HepG2 (cell line): ENCODE measurements at regions not wholly inside any gene's neighbourhood (a gene's known extent, or its start where the extent isn't known, plus 50 kb on each side); places are given as distances from the start of the nearest gene placed in this dataset.
A peak's percentile ranks its signal among the peaks of the same experiment; 100 is the strongest.

Experiments
- ATAC-seq: fragments of 200-7000 bp; cut with Tn5 transposase; 3 replicates; pipeline ENCODE4 v1.9.1; 2020; ENCODE audit warnings: mild to moderate bottlenecking, moderate library complexity
- BruUV-seq: library from RNA; stranded (reverse); fragments of 400-500 nt; replicated peaks from 2 replicates; lab custom pipeline; 2021; lab: Mats Ljungman, UMichigan
- CTCF ChIA-PET: fragments of 300-600 bp; formaldehyde crosslinking; extraction: SDS; loops from one replicate; lab custom pipeline; 2021; ENCODE audit warnings: low total read pairs, inconsistent platforms, low intra/inter-chr PET ratio; lab: Yijun Ruan, JAX
- POLR2A ChIA-PET: fragments of 350-600 bp; sonication (Branson Sonifier 250); formaldehyde crosslinking; loops from one replicate; lab custom pipeline; 2020; ENCODE audit warnings: antibody characterized with exemption, inconsistent platforms; lab: Yijun Ruan, JAX
- DNase-seq: peaks from one replicate; pipeline ENCODE4 v3.0.0-alpha.2; 2015; ENCODE audit warnings: low spot score
- FAIRE-seq: peaks from 3 replicates; lab custom pipeline; 2011; peaks lifted over from hg19 to GRCh38; lab: Jason Lieb, UNC
- H2AFZ ChIP-seq: one replicate; pipeline ENCODE4 v1.6.1; 2011; ENCODE audit warnings: low read length, inconsistent platforms
- H3K27ac ChIP-seq: fragments of 300-600 bp; 3 replicates; pipeline ENCODE4 v1.8.0; 2011; ENCODE audit warnings: mixed run types, mild to moderate bottlenecking, mixed read lengths, low read length, inconsistent platforms; ENCODE audit not compliant: insufficient read depth; ENCODE audit errors: extremely low read length
- H3K27me3 ChIP-seq, 2 experiments: fragments of 200-600 bp in 1 of 2; 2 replicates in 1 of 2; 3 replicates in 1 of 2; pipeline versions ENCODE4 v1.6.0 to v1.8.0; 2011; ENCODE audit warnings: low read length in 2 of 2, mild to moderate bottlenecking in 2 of 2, moderate library complexity in 2 of 2, inconsistent platforms in 1 of 2; ENCODE audit not compliant: insufficient read depth in 2 of 2, control insufficient read depth in 1 of 2
- H3K36me3 ChIP-seq, 2 experiments: fragments of 200-600 bp in 1 of 2; replicated peaks in 1 of 2; 2 replicates in 1 of 2; 3 replicates in 1 of 2; pipeline versions ENCODE4 v1.5.1 to v1.8.0; 2011; ENCODE audit warnings: low read length in 2 of 2, inconsistent platforms in 1 of 2; ENCODE audit not compliant: insufficient read depth in 2 of 2, control insufficient read depth in 1 of 2
- H3K4me1 ChIP-seq: 2 replicates; pipeline ENCODE4 v1.5.1; 2012; ENCODE audit warnings: low read length, inconsistent platforms; ENCODE audit not compliant: insufficient read depth
- H3K4me2 ChIP-seq: 2 replicates; pipeline ENCODE4 v1.6.0; 2011; ENCODE audit warnings: low read depth, low read length, inconsistent platforms
- H3K4me3 ChIP-seq, 3 experiments: fragments of 200-600 bp in 1 of 3; sonication (generic), shearing (Covaris generic) in 1 of 3; replicated peaks in 1 of 3; 2 replicates each; pipeline ENCODE4 v1.5.1; 2011 to 2016; ENCODE audit warnings: low read length in 3 of 3, inconsistent platforms in 2 of 3, low read depth in 2 of 3, mild to moderate bottlenecking in 2 of 3, control low read depth in 1 of 3, mixed read lengths in 1 of 3; ENCODE audit not compliant: insufficient read depth in 1 of 3
- H3K79me2 ChIP-seq: one replicate; pipeline ENCODE4 v1.6.1; 2011; ENCODE audit warnings: low read length, inconsistent platforms; ENCODE audit not compliant: insufficient read depth
- H3K9ac ChIP-seq: 2 replicates; pipeline ENCODE4 v1.6.0; 2011; ENCODE audit warnings: mild to moderate bottlenecking, low read depth, low read length, inconsistent platforms; ENCODE audit not compliant: insufficient read depth
- H3K9me3 ChIP-seq: 2 replicates; pipeline ENCODE4 v1.5.1; 2012; ENCODE audit warnings: mild to moderate bottlenecking, low read length
- H4K20me1 ChIP-seq: 2 replicates; pipeline ENCODE4 v1.6.0; 2011; ENCODE audit warnings: inconsistent platforms, mild to moderate bottlenecking, low read length, moderate library complexity; ENCODE audit not compliant: insufficient read depth
- MIER3 ChIP-seq: IDR thresholded peaks from 2 replicates; pipeline ENCODE4 v1.6.1; 2016; ENCODE audit warnings: missing compliant biosample characterization, borderline replicate concordance
- NCOA2 ChIP-seq: sonication (generic); formaldehyde crosslinking; IDR thresholded peaks from 2 replicates; pipeline ENCODE4 v1.8.0; 2022; ENCODE audit warnings: inconsistent platforms
- RNF219 ChIP-seq: sonication (generic); formaldehyde crosslinking; IDR thresholded peaks from 2 replicates; pipeline ENCODE4 v1.5.0; 2020; ENCODE audit warnings: mild to moderate bottlenecking, missing genetic modification reagents
- SOX13 ChIP-seq, 3 experiments: fragments of 450-650 bp in 1 of 3; sonication (generic) in 1 of 3; formaldehyde crosslinking in 1 of 3; IDR thresholded peaks in 2 of 3; conservative IDR thresholded peaks in 1 of 3; 2 replicates each; pipeline versions ENCODE4 v1.5.0 to v1.6.1; 2016 to 2020; ENCODE audit warnings: antibody characterized with exemption in 1 of 3, mild to moderate bottlenecking in 1 of 3, missing compliant biosample characterization in 1 of 3, missing genetic modification reagents in 1 of 3, moderate library complexity in 1 of 3
- SP140L ChIP-seq: sonication (generic); formaldehyde crosslinking; IDR thresholded peaks from 2 replicates; pipeline ENCODE4 v1.4.0; 2020; ENCODE audit warnings: missing genetic modification reagents, borderline replicate concordance
- USF2 ChIP-seq, 2 experiments: sonication (generic) in 1 of 2; formaldehyde crosslinking in 1 of 2; IDR thresholded peaks; 2 replicates each; pipeline versions ENCODE4 v1.5.1 to v1.6.1; 2011 to 2020; ENCODE audit warnings: borderline replicate concordance in 1 of 2, low read depth in 1 of 2, low read length in 1 of 2, mild to moderate bottlenecking in 1 of 2, missing genetic modification reagents in 1 of 2, moderate library complexity in 1 of 2
- ZBTB21 ChIP-seq: sonication (generic); formaldehyde crosslinking; IDR thresholded peaks from 2 replicates; pipeline ENCODE4 v1.4.0; 2020; ENCODE audit warnings: missing genetic modification reagents
- ZBTB43 ChIP-seq: sonication (generic); formaldehyde crosslinking; conservative IDR thresholded peaks from 2 replicates; pipeline ENCODE4 v1.4.0; 2020; ENCODE audit warnings: missing genetic modification reagents
- in situ Hi-C: cut with HindIII; loops from 2 replicates; pipeline ENCODE4 v1.10.0; 2017; ENCODE audit warnings: low pct_unique_long_range_greater_than_20kb; ENCODE audit not compliant: extremely low pct_ligation_motif_present
- intact Hi-C: fragments of 100-400 bp; cut with micrococcal nuclease; formaldehyde crosslinking; loops from one replicate; pipeline ENCODE4 v1.10.0; 2022; ENCODE audit not compliant: unreplicated experiment
- TF ChIP-seq, protein P1 (sequence below): sonication (generic); formaldehyde crosslinking; IDR thresholded peaks from 2 replicates; pipeline ENCODE4 v1.4.0; 2020; ENCODE audit warnings: low read depth, missing genetic modification reagents
- TF ChIP-seq, protein P2 (sequence below): sonication (generic); formaldehyde crosslinking; IDR thresholded peaks from 2 replicates; pipeline ENCODE4 v1.5.0; 2020; ENCODE audit warnings: mild to moderate bottlenecking, missing genetic modification reagents, moderate library complexity

DNA sequence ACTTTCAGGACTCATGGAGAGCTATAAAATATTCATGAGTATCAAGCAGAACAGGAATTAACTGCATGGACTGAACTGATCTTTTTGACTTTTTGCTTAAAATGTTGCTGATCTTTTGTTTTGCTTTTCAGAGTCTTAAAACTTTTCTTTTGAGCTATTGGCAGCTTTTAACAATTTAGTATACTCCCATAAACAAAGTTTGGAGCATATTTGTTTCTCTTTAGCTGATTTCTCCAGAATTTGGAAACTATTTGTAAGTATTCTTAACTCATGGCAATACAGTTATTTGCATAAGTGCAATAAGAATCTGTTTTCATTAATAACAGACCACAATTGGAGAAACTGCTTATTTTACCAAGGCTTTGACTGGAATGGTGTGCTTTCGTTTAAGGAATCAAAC is 73.4 kb upstream of the C1GALT1 start (continued):
- TF ChIP-seq USF2 (IDR thresholded peaks at IDR 0.05; ENCODE audit: low read depth, low read length) = no peak
- no peak for TF ChIP-seq USF2 (CRISPR knock-in tag; IDR thresholded peaks at IDR 0.05; ENCODE audit: borderline replicate concordance)
- no peak for TF ChIP-seq SP140L (CRISPR knock-in tag)
- no peak for TF ChIP-seq ZBTB21
- no peak for TF ChIP-seq SOX13 (IDR thresholded peaks at IDR 0.05)
- no peak for TF ChIP-seq SOX13 (CRISPR knock-in tag; conservative IDR thresholded peaks at IDR 0.05 in 1 of 2, IDR thresholded peaks at IDR 0.05 in 1 of 2)
- no peak for TF ChIP-seq RNF219

GRCh38 chr7:7109934-7110333 is 72.4 kb upstream of the C1GALT1 start:
- Histone ChIP-seq H3K4me1 (peaks cover 64% of the 10 kb centered on the region), H3K27me3 (no peaks in the 10 kb centered on the region), H3K79me2 (no peaks in the 10 kb centered on the region), H3K4me2 (no peak overlapping the region; the same call in 1 of the 2 replicates), H3K4me3 (no peak overlapping the region), H3K9me3 (peaks cover 8% of the 10 kb centered on the region), H3K9ac (no peak overlapping the region; the same call in 1 of the 2 replicates), H3K36me3 (no peaks in the 10 kb centered on the region), H2AFZ (no peak overlapping the region), H3K27ac (no peak overlapping the region), H4K20me1 (no peaks in the 10 kb centered on the region)
- no peak for FAIRE-seq
- no peak for ATAC-seq
- intact Hi-C loops (loop anchor here (5.0 to 10.0 kb wide), 2 partner anchors 37 to 425 kb away; partner anchors contain the start of gene COL28A1), in situ Hi-C loops (loop anchor here (10.0 kb wide), 1 partner anchor 115 kb away; no protein-coding TSS in a partner anchor)
- no TSS peak for BruUV-seq
- POLR2A ChIA-PET = interaction anchor here (1.1 kb wide), 1 partner anchor 72 kb away, joined by 4 read pairs; no protein-coding TSS in a partner anchor
- CTCF ChIA-PET = no interaction called here
- DNase-seq = no peak
- TF ChIP-seq ZBTB43 (no peak), MIER3 (CRISPR knock-in tag) (no peak), NCOA2 (CRISPR knock-in tag) (peak; percentile 37; the same call in 1 of the 2 replicates)
- TF ChIP-seq, protein P1, sequence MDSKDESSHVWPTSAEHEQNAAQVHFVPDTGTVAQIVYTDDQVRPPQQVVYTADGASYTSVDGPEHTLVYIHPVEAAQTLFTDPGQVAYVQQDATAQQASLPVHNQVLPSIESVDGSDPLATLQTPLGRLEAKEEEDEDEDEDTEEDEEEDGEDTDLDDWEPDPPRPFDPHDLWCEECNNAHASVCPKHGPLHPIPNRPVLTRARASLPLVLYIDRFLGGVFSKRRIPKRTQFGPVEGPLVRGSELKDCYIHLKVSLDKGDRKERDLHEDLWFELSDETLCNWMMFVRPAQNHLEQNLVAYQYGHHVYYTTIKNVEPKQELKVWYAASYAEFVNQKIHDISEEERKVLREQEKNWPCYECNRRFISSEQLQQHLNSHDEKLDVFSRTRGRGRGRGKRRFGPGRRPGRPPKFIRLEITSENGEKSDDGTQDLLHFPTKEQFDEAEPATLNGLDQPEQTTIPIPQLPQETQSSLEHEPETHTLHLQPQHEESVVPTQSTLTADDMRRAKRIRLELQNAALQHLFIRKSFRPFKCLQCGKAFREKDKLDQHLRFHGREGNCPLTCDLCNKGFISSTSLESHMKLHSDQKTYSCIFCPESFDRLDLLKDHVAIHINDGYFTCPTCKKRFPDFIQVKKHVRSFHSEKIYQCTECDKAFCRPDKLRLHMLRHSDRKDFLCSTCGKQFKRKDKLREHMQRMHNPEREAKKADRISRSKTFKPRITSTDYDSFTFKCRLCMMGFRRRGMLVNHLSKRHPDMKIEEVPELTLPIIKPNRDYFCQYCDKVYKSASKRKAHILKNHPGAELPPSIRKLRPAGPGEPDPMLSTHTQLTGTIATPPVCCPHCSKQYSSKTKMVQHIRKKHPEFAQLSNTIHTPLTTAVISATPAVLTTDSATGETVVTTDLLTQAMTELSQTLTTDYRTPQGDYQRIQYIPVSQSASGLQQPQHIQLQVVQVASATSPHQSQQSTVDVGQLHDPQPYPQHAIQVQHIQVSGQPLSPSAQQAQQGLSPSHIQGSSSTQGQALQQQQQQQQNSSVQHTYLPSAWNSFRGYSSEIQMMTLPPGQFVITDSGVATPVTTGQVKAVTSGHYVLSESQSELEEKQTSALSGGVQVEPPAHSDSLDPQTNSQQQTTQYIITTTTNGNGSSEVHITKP = peak; percentile 40; the same call in 1 of the 2 replicates
- TF ChIP-seq, protein P2, sequence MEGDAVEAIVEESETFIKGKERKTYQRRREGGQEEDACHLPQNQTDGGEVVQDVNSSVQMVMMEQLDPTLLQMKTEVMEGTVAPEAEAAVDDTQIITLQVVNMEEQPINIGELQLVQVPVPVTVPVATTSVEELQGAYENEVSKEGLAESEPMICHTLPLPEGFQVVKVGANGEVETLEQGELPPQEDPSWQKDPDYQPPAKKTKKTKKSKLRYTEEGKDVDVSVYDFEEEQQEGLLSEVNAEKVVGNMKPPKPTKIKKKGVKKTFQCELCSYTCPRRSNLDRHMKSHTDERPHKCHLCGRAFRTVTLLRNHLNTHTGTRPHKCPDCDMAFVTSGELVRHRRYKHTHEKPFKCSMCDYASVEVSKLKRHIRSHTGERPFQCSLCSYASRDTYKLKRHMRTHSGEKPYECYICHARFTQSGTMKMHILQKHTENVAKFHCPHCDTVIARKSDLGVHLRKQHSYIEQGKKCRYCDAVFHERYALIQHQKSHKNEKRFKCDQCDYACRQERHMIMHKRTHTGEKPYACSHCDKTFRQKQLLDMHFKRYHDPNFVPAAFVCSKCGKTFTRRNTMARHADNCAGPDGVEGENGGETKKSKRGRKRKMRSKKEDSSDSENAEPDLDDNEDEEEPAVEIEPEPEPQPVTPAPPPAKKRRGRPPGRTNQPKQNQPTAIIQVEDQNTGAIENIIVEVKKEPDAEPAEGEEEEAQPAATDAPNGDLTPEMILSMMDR (CRISPR knock-in tag) = no peak
